GM23248 (cell line): ENCODE measurements at regions not wholly inside any gene's neighbourhood (a gene's known extent, or its start where the extent isn't known, plus 50 kb on each side); places are given as distances from the start of the nearest gene placed in this dataset.
"Not testable (repeated sequence)": the region's sequence is repeated elsewhere in the genome, so short reads cannot be mapped to it uniquely, and the experiment has no call there.

ENCODE experiments used
- DNase-seq: peaks from one replicate; pipeline ENCODE4 v3.0.0-alpha.2; 2015
- H2AFZ ChIP-seq: fragments of 200-600 bp; sonication (generic); 2 replicates; pipeline ENCODE4 v1.6.1; 2016; ENCODE audit warnings: antibody characterized with exemption
- H3F3A ChIP-seq: fragments of 200-600 bp; sonication (generic); 2 replicates; pipeline ENCODE4 v1.6.1; 2016; ENCODE audit warnings: mild to moderate bottlenecking, antibody characterized with exemption, mixed run types; ENCODE audit not compliant: insufficient read depth
- H3K27ac ChIP-seq: fragments of 200-600 bp; sonication (generic); 2 replicates; pipeline ENCODE4 v1.5.1; 2016; ENCODE audit warnings: mild to moderate bottlenecking
- H3K27me3 ChIP-seq: fragments of 200-600 bp; sonication (generic); replicated peaks from 2 replicates; pipeline ENCODE4 v1.6.1; 2016; ENCODE audit warnings: mild to moderate bottlenecking; ENCODE audit not compliant: insufficient read depth
- H3K36me3 ChIP-seq: fragments of 200-600 bp; sonication (generic); 2 replicates; pipeline ENCODE4 v1.6.1; 2016; ENCODE audit warnings: low read depth, mild to moderate bottlenecking
- H3K4me1 ChIP-seq: fragments of 200-600 bp; sonication (generic); 2 replicates; pipeline ENCODE4 v1.6.1; 2016; ENCODE audit warnings: mild to moderate bottlenecking; ENCODE audit not compliant: insufficient read depth
- H3K4me2 ChIP-seq: fragments of 200-600 bp; sonication (generic); one replicate; pipeline ENCODE4 v1.6.1; 2016; ENCODE audit warnings: mild to moderate bottlenecking; ENCODE audit not compliant: unreplicated experiment
- H3K4me3 ChIP-seq: fragments of 200-600 bp; sonication (generic); 2 replicates; pipeline ENCODE4 v1.5.1; 2016; ENCODE audit warnings: mild to moderate bottlenecking
- H3K79me2 ChIP-seq: fragments of 200-600 bp; sonication (generic); 2 replicates; pipeline ENCODE4 v1.6.1; 2016; ENCODE audit warnings: mild to moderate bottlenecking; ENCODE audit not compliant: insufficient read depth
- H3K9ac ChIP-seq: fragments of 200-600 bp; sonication (generic); 2 replicates; pipeline ENCODE4 v1.6.1; 2016; ENCODE audit warnings: mild to moderate bottlenecking
- H3K9me2 ChIP-seq: fragments of 200-600 bp; sonication (generic); 2 replicates; pipeline ENCODE4 v1.6.1; 2016; ENCODE audit warnings: mixed run types, mild to moderate bottlenecking, moderate library complexity; ENCODE audit not compliant: insufficient read depth
- H3K9me3 ChIP-seq: fragments of 200-600 bp; sonication (generic); one replicate; pipeline ENCODE4 v1.6.1; 2017; ENCODE audit warnings: low read depth
- H4K20me1 ChIP-seq: fragments of 200-600 bp; sonication (generic); 2 replicates; pipeline ENCODE4 v1.6.0; 2016; ENCODE audit not compliant: insufficient read depth
- WGBS, 2 experiments: methylation state at CpG; one replicate each; pipeline ENCODE4 v1.1.6; 2015 to 2017; ENCODE audit warnings: low lambda C conversion rate in 2 of 2, low coverage in 1 of 2; ENCODE audit errors: missing lambda C conversion rate in 2 of 2; 5-methylcytosine and 5-hydroxymethylcytosine counted together
- in situ Hi-C: fragments of 300-500 bp; cut with MboI; formaldehyde crosslinking; loops from 2 replicates; pipeline ENCODE4 v1.15.0; 2020

DNA sequence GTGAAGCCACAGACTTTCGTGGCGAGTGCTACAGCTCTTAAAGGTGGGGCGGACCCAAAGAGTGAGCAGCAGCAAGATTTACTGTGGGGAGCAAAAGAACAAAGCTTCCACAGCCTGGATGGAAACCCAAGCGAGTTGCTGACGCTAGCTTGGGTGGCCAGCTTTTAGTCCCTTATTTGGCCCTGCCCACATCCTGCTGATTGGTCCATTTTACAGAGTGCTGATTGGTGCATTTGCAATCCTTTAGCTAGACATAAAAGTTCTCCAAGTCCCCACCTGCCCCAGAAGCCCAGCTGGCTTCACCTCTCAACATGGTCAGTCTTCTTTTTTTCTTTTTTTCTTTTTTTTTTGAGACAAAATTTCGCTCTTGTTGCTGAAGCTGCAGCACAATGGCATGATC lies 161.0 kb downstream of the SPATA31A6 start:
- H3K9me3 ChIP-seq, DNase-seq, in situ Hi-C loops, H4K20me1 ChIP-seq, H3K4me2 ChIP-seq, H3K27ac ChIP-seq, H3K9me2 ChIP-seq, H3K4me3 ChIP-seq, H3K9ac ChIP-seq, H2AFZ ChIP-seq, H3K4me1 ChIP-seq, H3K79me2 ChIP-seq, H3K27me3 ChIP-seq, H3K36me3 ChIP-seq, H3F3A ChIP-seq: not testable (repeated sequence)
- WGBS, 2 experiments: 52 to 55% methylated on average over 6 of the region's 6 CpGs

DNA sequence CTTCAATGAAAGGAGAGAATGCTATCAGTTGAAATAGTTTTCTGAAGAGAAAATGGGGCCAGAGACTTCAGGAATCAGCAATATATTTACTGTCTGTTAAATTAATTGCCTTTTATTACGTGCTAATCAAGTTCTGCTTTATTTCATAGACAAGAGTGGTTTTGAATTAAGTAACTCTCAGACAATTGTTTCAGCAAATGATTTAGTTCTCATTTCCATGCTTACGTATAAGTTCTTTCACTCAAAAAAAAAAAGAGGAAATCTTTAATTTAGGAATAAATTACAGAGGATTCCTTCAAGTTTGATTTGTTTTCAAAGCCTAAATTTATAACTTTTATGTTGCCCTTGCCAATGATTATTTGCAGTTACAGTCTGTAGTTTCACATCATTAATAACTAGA lies 163.5 kb downstream of the SPATA31A6 start:
- H2AFZ ChIP-seq, DNase-seq, H3K9me3 ChIP-seq, H3K9ac ChIP-seq, H3K4me3 ChIP-seq, H3K4me1 ChIP-seq, H3F3A ChIP-seq, H3K4me2 ChIP-seq, H3K36me3 ChIP-seq, H3K79me2 ChIP-seq, H4K20me1 ChIP-seq, H3K27me3 ChIP-seq, H3K9me2 ChIP-seq, H3K27ac ChIP-seq, in situ Hi-C loops: not testable (repeated sequence)
- 5 to 7% methylated on average over 2 of the region's 2 CpGs for WGBS, 2 experiments

DNA sequence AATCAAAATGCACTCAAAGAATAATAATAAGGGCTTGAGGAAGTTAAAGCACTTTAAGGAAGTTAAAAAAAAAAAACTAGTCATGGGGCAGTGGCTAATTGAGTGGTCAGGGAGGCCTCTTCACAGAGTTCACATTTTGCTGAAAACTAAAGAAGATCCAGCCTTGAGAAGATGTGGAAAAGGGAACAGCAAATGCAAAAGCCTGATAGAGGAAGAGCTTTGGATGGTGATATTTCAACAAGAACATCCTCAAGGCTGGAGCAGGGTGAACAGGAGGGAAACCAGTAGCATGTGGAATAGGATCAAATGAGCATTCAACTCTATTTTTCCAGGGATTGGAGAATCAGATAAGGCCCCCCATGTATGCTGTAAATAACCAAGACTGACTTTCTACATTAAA lies 165.7 kb downstream of the SPATA31A6 start:
- H3K9me2 ChIP-seq, DNase-seq, H3K79me2 ChIP-seq, in situ Hi-C loops, H3K4me1 ChIP-seq, H3K27ac ChIP-seq, H3K4me3 ChIP-seq, H3K27me3 ChIP-seq, H4K20me1 ChIP-seq, H2AFZ ChIP-seq, H3K9ac ChIP-seq, H3K9me3 ChIP-seq, H3F3A ChIP-seq, H3K4me2 ChIP-seq, H3K36me3 ChIP-seq: not testable (repeated sequence)

DNA sequence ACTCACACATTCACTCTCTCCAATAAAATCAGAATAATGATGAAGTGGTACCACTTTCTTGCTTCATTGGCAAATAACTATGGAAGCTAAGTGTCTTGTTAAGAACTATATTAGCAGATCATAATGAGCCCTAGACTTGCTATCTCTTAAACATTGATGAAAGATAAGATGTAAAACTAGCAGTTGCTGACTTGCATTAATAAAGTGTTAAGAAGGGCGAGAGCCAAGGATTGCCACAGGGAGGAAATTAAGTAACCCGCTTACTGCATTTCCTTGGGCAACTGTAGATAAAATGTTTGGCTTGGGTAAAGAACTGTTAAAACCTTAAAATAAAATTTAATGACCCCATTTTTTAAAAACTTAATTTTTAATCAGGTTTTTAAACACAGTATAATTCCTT lies 167.0 kb downstream of the SPATA31A6 start:
- H3K4me3 ChIP-seq, DNase-seq, H3K27me3 ChIP-seq, H3K36me3 ChIP-seq, H3K9me3 ChIP-seq, H3K4me2 ChIP-seq, H2AFZ ChIP-seq, H4K20me1 ChIP-seq, H3K4me1 ChIP-seq, H3K27ac ChIP-seq, H3F3A ChIP-seq, H3K9me2 ChIP-seq, H3K9ac ChIP-seq, in situ Hi-C loops, H3K79me2 ChIP-seq: not testable (repeated sequence)
- no CpG with 5 or more reads among the region's 2 CpGs for WGBS, 2 experiments

DNA sequence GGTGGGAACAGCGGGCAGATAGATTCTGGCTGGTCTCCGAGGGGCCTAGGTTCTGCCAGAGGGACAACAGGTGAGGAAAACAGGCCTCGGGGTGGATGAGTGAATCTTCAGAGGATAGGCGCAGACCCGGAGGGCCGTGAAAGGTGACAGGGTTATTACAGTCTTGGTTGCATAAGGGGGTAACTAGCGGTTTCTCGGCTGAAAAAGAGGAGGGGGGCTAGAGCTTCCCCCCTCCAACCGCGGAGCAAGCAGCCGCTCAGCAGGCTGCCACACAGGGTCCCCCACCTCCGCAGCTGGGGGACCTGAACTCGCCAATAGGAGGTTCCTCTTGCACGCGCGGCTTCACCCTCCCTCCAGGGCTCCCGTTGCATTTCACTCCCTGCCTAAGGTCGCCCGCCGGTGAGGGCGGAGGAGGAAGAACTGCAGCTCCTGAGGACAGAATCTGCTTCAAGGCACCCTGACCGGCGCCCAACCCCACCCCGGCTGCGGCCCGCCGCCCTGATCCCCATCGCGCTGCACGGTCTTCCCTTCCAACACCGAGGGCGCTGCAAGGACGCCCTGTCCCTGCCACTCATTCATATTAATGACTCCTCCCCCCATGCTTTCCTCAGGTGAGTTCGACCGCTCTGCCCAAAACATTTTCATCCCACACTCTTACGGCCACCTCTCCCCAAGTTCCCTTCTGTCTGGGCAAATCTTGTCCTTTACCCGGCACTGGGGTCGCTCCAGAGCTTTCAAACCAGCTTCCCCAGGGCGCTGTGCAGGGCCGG lies 174.3 kb downstream of the SPATA31A6 start:
- H4K20me1 ChIP-seq, H3K27ac ChIP-seq, H2AFZ ChIP-seq, H3F3A ChIP-seq, H3K9ac ChIP-seq, H3K9me2 ChIP-seq, H3K79me2 ChIP-seq, in situ Hi-C loops, DNase-seq, H3K4me3 ChIP-seq, H3K9me3 ChIP-seq, H3K4me2 ChIP-seq, H3K4me1 ChIP-seq, H3K27me3 ChIP-seq, H3K36me3 ChIP-seq: not testable (repeated sequence)
- WGBS, 2 experiments: 10 to 15% methylated on average over 28 to 32 of the region's 40 CpGs

DNA sequence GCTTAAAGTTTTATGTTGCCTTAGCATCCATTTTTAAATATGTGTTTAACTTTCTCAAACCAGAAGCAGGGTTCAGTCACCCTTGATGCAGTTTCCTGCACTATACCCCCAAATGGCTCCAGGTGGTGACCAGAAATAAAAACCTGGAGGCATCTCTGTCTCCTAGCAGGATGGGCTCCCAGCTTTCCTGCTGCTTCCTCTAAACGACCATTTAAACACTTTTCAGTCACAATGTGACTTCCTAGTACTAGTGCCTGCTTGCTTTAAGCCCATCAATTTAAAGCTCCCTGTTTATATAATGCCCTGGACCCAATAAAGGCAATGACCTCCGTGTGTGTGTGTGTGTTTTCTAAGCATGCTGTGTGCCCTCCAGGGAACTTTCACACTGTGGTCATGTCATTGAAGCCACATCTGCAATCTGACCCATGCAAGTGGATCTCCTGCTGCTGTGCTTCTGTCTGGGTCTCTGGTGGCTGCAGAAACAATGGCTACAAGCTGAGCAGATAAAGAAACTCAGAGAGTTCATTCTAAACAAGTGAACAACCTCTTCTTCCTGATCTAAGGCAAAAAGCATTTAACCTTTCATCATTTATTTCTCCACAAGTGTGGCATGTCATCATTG lies 175.3 kb downstream of the SPATA31A6 start:
- H3K4me2 ChIP-seq, H3F3A ChIP-seq, H3K27ac ChIP-seq, H3K9me3 ChIP-seq, H3K9ac ChIP-seq, H3K4me1 ChIP-seq, H3K36me3 ChIP-seq, H2AFZ ChIP-seq, DNase-seq, H3K27me3 ChIP-seq, H3K79me2 ChIP-seq, in situ Hi-C loops, H3K9me2 ChIP-seq, H4K20me1 ChIP-seq, H3K4me3 ChIP-seq: not testable (repeated sequence)
- WGBS, 2 experiments: 0 to 3% methylated on average over 2 of the region's 2 CpGs

DNA sequence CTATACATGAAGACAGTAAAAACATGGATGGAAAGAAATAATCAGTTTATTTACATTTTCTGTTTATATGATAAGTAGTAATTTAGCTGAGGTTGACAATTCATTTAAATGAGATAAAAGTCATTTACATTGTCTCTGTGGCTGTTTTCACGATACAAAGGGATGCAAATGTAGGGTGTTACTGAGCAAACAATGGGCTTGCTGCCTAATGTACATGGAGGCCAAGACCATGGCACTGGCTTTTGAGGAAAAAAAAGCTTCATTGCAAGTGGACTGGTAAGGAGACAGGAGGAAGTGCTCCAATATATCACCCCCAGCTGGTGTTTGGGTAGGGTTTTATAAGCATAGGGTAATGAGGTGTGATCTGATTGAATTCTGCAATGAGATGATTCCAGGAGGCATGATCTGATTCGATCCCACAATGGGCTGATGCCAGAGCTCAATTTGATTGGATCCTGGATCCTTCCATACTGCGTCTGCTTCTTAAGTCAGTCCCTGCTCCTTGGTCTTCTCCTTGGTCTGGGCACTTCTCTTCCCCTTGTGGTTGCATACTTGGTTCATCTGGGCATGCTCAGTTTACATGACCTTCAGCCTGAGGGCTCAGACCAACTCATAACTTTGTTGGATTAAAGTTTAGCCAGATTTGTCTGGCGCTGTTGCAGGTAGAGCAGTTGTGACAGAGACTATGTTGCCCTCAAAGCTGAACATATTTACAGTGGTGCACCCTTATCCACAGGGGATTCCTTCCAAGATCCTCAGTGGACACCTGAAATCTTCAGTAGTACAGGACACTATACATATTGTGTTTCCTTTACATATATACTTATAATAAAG lies 181.2 kb downstream of the SPATA31A6 start:
- 21 to 28% methylated on average over 3 of the region's 4 CpGs for WGBS, 2 experiments
- H3K4me2 ChIP-seq, H4K20me1 ChIP-seq, H3K9ac ChIP-seq, H2AFZ ChIP-seq, H3K4me1 ChIP-seq, H3F3A ChIP-seq, H3K9me3 ChIP-seq, H3K4me3 ChIP-seq, H3K9me2 ChIP-seq, DNase-seq, H3K27me3 ChIP-seq, H3K36me3 ChIP-seq, H3K79me2 ChIP-seq, in situ Hi-C loops, H3K27ac ChIP-seq: not testable (repeated sequence)
